ENCODE measurements at regions not wholly inside any gene's neighbourhood (a gene's known extent, or its start where the extent isn't known, plus 50 kb on each side); places are given as distances from the start of the nearest gene placed in this dataset.

DNA sequence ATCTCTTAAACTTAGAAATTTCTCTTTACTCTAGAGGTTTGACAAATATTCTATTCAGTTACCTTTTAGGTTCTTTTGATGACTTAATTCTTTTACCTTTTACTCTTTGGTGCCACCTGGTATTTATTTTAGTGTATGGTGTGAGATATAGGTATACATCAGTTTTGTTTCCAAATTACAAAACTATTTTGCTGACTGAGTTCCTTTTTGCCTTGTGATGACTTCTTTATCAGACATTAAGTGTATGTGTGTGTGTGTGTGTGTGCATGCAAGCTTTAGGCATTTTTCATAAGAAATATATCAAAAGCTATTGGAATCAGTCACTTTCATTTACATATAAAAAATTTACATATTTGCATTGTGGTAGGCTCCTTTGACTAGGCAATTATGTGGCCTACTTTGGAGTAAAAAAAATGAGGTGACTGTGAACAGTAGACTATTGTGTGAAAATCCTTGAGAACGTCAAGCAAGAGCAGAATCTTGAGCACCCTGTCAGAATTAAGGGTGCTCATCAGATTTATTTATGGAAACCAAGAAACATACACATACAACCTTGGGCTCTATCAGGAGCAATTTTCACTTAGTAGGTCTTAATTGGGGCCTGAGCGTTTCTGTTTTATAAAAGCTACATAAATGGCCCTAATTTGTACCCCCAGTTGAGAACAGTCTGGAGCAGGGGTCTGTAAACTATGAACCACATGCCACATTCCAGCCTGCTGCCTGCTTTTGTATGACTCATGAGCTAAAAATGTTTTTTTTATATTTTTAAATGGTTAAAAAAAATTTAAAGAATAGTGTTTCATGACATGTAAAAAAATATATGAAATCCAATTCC is 415.9 kb downstream of the SLC4A3 start:
- no peaks in the 10 kb centered on the region for H3K9me2 ChIP-seq (replicated peaks; ENCODE audit: insufficient read depth)
- H4K20me1 ChIP-seq (ENCODE audit: insufficient read depth, poor library complexity, severe bottlenecking) = no peaks in the 10 kb centered on the region
- no peak overlapping the region for H3K27ac ChIP-seq
- H3K79me2 ChIP-seq = no peaks in the 10 kb centered on the region
- no peaks in the 10 kb centered on the region for H3K4me1 ChIP-seq (ENCODE audit: insufficient read depth)
- no peak overlapping the region for H3K4me3 ChIP-seq
- H3K27me3 ChIP-seq = no peaks in the 10 kb centered on the region
- TF ChIP-seq EZH2phosphoT487 (IDR thresholded peaks at IDR 0.05; ENCODE audit: low read depth, severe bottlenecking, unreplicated experiment) = no peak
- no peak for TF ChIP-seq EZH2 (IDR thresholded peaks at IDR 0.05; ENCODE audit: borderline replicate concordance)
- no peak for TF ChIP-seq CTCF (IDR thresholded peaks at IDR 0.05; ENCODE audit: poor library complexity)
- no peak overlapping the region for H2AFZ ChIP-seq
- no peaks in the 10 kb centered on the region for H3K36me3 ChIP-seq (replicated peaks; ENCODE audit: insufficient read depth, low read depth)
- no peaks in the 10 kb centered on the region for H3K9me3 ChIP-seq (ENCODE audit: low read depth)
- no peak overlapping the region for H3K4me2 ChIP-seq
- 58% methylated on average over 2 of the region's 2 CpGs for WGBS (ENCODE audit: low lambda C conversion rate, missing lambda C conversion rate)
- no peak for DNase-seq (ENCODE audit: low spot score)

- Histone ChIP-seq H3K9me2 (replicated peaks; ENCODE audit: insufficient read depth) (no peaks in the 10 kb centered on the region), H3K9me3 (ENCODE audit: low read depth) (no peaks in the 10 kb centered on the region), H4K20me1 (ENCODE audit: insufficient read depth, poor library complexity, severe bottlenecking) (no peaks in the 10 kb centered on the region), H3K4me1 (ENCODE audit: insufficient read depth) (no peaks in the 10 kb centered on the region), H3K27ac (no peak overlapping the region), H3K79me2 (no peaks in the 10 kb centered on the region), H3K4me2 (no peak overlapping the region), H3K36me3 (replicated peaks; ENCODE audit: insufficient read depth, low read depth) (no peaks in the 10 kb centered on the region), H3K27me3 (no peaks in the 10 kb centered on the region), H2AFZ (no peak overlapping the region), H3K4me3 (no peak overlapping the region)
- WGBS (ENCODE audit: low lambda C conversion rate, missing lambda C conversion rate) = 72% methylated on average over 3 of the region's 3 CpGs
- no peak for DNase-seq (ENCODE audit: low spot score)
- TF ChIP-seq EZH2 (IDR thresholded peaks at IDR 0.05; ENCODE audit: borderline replicate concordance) (no peak), CTCF (IDR thresholded peaks at IDR 0.05; ENCODE audit: poor library complexity) (no peak), EZH2phosphoT487 (IDR thresholded peaks at IDR 0.05; ENCODE audit: low read depth, severe bottlenecking, unreplicated experiment) (no peak)
Observed at GRCh38 chr2:220043990-220044335, 416.5 kb downstream of the SLC4A3 start.

- no peak overlapping the region for H3K4me3 ChIP-seq
- no peaks in the 10 kb centered on the region for H3K9me3 ChIP-seq (ENCODE audit: low read depth)
- no peak overlapping the region for H2AFZ ChIP-seq
- H3K27ac ChIP-seq = no peak overlapping the region
- H3K9me2 ChIP-seq (replicated peaks; ENCODE audit: insufficient read depth) = no peaks in the 10 kb centered on the region
- H3K4me1 ChIP-seq (ENCODE audit: insufficient read depth) = no peaks in the 10 kb centered on the region
- no peak overlapping the region for H3K4me2 ChIP-seq
- no peaks in the 10 kb centered on the region for H3K36me3 ChIP-seq (replicated peaks; ENCODE audit: insufficient read depth, low read depth)
- no peak for DNase-seq (ENCODE audit: low spot score)
- WGBS (ENCODE audit: low lambda C conversion rate, missing lambda C conversion rate) = 40% methylated on average over 1 of the region's 1 CpG
- no peaks in the 10 kb centered on the region for H4K20me1 ChIP-seq (ENCODE audit: insufficient read depth, poor library complexity, severe bottlenecking)
- H3K27me3 ChIP-seq = no peaks in the 10 kb centered on the region
- TF ChIP-seq EZH2 (IDR thresholded peaks at IDR 0.05; ENCODE audit: borderline replicate concordance) (no peak), CTCF (IDR thresholded peaks at IDR 0.05; ENCODE audit: poor library complexity) (no peak), EZH2phosphoT487 (IDR thresholded peaks at IDR 0.05; ENCODE audit: low read depth, severe bottlenecking, unreplicated experiment) (no peak)
- no peaks in the 10 kb centered on the region for H3K79me2 ChIP-seq
Observed at GRCh38 chr2:220044383-220044782, 417.0 kb downstream of the SLC4A3 start.

Measured in hepatocyte (in vitro differentiated cells).